Activated B cell treated with CpG ODN at 0.5 μM for 24 hours (primary cell): ENCODE measurements at regions not wholly inside any gene's neighbourhood (a gene's known extent, or its start where the extent isn't known, plus 50 kb on each side); places are given as distances from the start of the nearest gene placed in this dataset.
"Not testable (repeated sequence)": the region's sequence is repeated elsewhere in the genome, so short reads cannot be mapped to it uniquely, and the experiment has no call there.

ENCODE experiments used
- ATAC-seq: fragments of 200-7000 bp; cut with Tn5 transposase; one replicate; pipeline ENCODE4 v1.10.0; 2021; ENCODE audit warnings: low read depth, mild to moderate bottlenecking, moderate library complexity
- CTCF ChIA-PET: fragments of 350-600 bp; sonication (Branson Sonifier 250); formaldehyde crosslinking; loops from one replicate; lab custom pipeline; 2021; ENCODE audit warnings: antibody characterized with exemption; lab: Charles Lee
- POLR2A ChIA-PET: fragments of 350-600 bp; sonication (Branson Sonifier 250); formaldehyde crosslinking; loops from one replicate; lab custom pipeline; 2021; ENCODE audit warnings: antibody characterized with exemption; lab: Charles Lee
- DNase-seq: peaks from one replicate; pipeline ENCODE4 v3.0.0; 2022
- H3K27ac Mint-ChIP-seq: one replicate; pipeline ENCODE4 v1.8.0; 2020; ENCODE audit warnings: mixed read lengths
- H3K27me3 Mint-ChIP-seq: one replicate; pipeline ENCODE4 v1.8.0; 2021; ENCODE audit warnings: mixed read lengths
- H3K36me3 Mint-ChIP-seq: one replicate; pipeline ENCODE4 v1.8.0; 2021; ENCODE audit warnings: low read depth, mixed read lengths
- H3K4me1 Mint-ChIP-seq: one replicate; pipeline ENCODE4 v1.8.0; 2021; ENCODE audit warnings: mixed read lengths
- H3K4me3 Mint-ChIP-seq: one replicate; pipeline ENCODE4 v1.8.0; 2020; ENCODE audit warnings: mild to moderate bottlenecking, mixed read lengths
- H3K9me3 Mint-ChIP-seq: one replicate; pipeline ENCODE4 v1.8.0; 2020; ENCODE audit warnings: mixed read lengths
- intact Hi-C: fragments of 100-400 bp; cut with micrococcal nuclease; formaldehyde crosslinking; loops from one replicate; pipeline ENCODE4 v1.15.1; 2024

GRCh38 chr21:7743940-7744339, 2777.4 kb upstream of the TPTE start:
- H3K4me1 Mint-ChIP-seq, H3K4me3 Mint-ChIP-seq, DNase-seq, H3K36me3 Mint-ChIP-seq, CTCF ChIA-PET, H3K27ac Mint-ChIP-seq, H3K27me3 Mint-ChIP-seq, H3K9me3 Mint-ChIP-seq, ATAC-seq, intact Hi-C loops, POLR2A ChIA-PET: not testable (repeated sequence)

GRCh38 chr21:7744406-7745099, 2776.8 kb upstream of the TPTE start:
- CTCF ChIA-PET, H3K36me3 Mint-ChIP-seq, H3K9me3 Mint-ChIP-seq, DNase-seq, intact Hi-C loops, H3K27me3 Mint-ChIP-seq, H3K4me3 Mint-ChIP-seq, POLR2A ChIA-PET, H3K4me1 Mint-ChIP-seq, H3K27ac Mint-ChIP-seq: not testable (repeated sequence)
- ATAC-seq: peak; percentile 97

GRCh38 chr21:7745100-7745450, 2776.3 kb upstream of the TPTE start:
- H3K9me3 Mint-ChIP-seq, DNase-seq, H3K4me3 Mint-ChIP-seq, H3K36me3 Mint-ChIP-seq, H3K27ac Mint-ChIP-seq, H3K27me3 Mint-ChIP-seq, H3K4me1 Mint-ChIP-seq, POLR2A ChIA-PET, intact Hi-C loops, CTCF ChIA-PET: not testable (repeated sequence)
- ATAC-seq: peak; percentile 78

GRCh38 chr21:7747964-7748363, 2773.4 kb upstream of the TPTE start:
- H3K36me3 Mint-ChIP-seq, ATAC-seq, H3K4me1 Mint-ChIP-seq, H3K4me3 Mint-ChIP-seq, intact Hi-C loops, H3K27me3 Mint-ChIP-seq, DNase-seq, CTCF ChIA-PET, H3K27ac Mint-ChIP-seq, POLR2A ChIA-PET, H3K9me3 Mint-ChIP-seq: not testable (repeated sequence)

GRCh38 chr21:7752611-7753010, 2768.8 kb upstream of the TPTE start:
- DNase-seq, H3K27ac Mint-ChIP-seq, ATAC-seq, CTCF ChIA-PET, H3K36me3 Mint-ChIP-seq, H3K27me3 Mint-ChIP-seq, H3K4me1 Mint-ChIP-seq, H3K4me3 Mint-ChIP-seq, H3K9me3 Mint-ChIP-seq, intact Hi-C loops, POLR2A ChIA-PET: not testable (repeated sequence)

GRCh38 chr21:7753380-7753877, 2768.0 kb upstream of the TPTE start:
- peak; percentile 10 for DNase-seq
- H3K4me3 Mint-ChIP-seq, H3K27me3 Mint-ChIP-seq, H3K4me1 Mint-ChIP-seq, H3K27ac Mint-ChIP-seq, H3K36me3 Mint-ChIP-seq, intact Hi-C loops, H3K9me3 Mint-ChIP-seq, CTCF ChIA-PET, POLR2A ChIA-PET: not testable (repeated sequence)
- ATAC-seq: peak; percentile 83

- CTCF ChIA-PET, H3K27me3 Mint-ChIP-seq, H3K27ac Mint-ChIP-seq, H3K9me3 Mint-ChIP-seq, H3K36me3 Mint-ChIP-seq, ATAC-seq, intact Hi-C loops, H3K4me1 Mint-ChIP-seq, H3K4me3 Mint-ChIP-seq, DNase-seq, POLR2A ChIA-PET: not testable (repeated sequence)
These were observed 2751.4 kb upstream of the TPTE start for GRCh38 chr21:7769985-7770384.

GRCh38 chr21:7774219-7774618, 2747.2 kb upstream of the TPTE start:
- H3K4me1 Mint-ChIP-seq, H3K9me3 Mint-ChIP-seq, CTCF ChIA-PET: not testable (repeated sequence)

GRCh38 chr21:7775327-7775984, 2745.9 kb upstream of the TPTE start:
- H3K27me3 Mint-ChIP-seq, H3K9me3 Mint-ChIP-seq, ATAC-seq, POLR2A ChIA-PET, CTCF ChIA-PET, H3K4me1 Mint-ChIP-seq, H3K36me3 Mint-ChIP-seq, intact Hi-C loops, DNase-seq, H3K4me3 Mint-ChIP-seq: not testable (repeated sequence)
- peak overlapping the region; percentile 56 for H3K27ac Mint-ChIP-seq

More at GRCh38 chr21:7774219-7774618, 2747.2 kb upstream of the TPTE start:
- H3K36me3 Mint-ChIP-seq, H3K27ac Mint-ChIP-seq, intact Hi-C loops, POLR2A ChIA-PET, DNase-seq, H3K27me3 Mint-ChIP-seq, H3K4me3 Mint-ChIP-seq, ATAC-seq: not testable (repeated sequence)

GRCh38 chr21:7776035-7776434, 2745.3 kb upstream of the TPTE start:
- POLR2A ChIA-PET, H3K4me1 Mint-ChIP-seq, H3K27me3 Mint-ChIP-seq, H3K36me3 Mint-ChIP-seq, intact Hi-C loops, CTCF ChIA-PET, H3K4me3 Mint-ChIP-seq, DNase-seq, H3K9me3 Mint-ChIP-seq, ATAC-seq: not testable (repeated sequence)
- peak overlapping the region; percentile 56 for H3K27ac Mint-ChIP-seq

GRCh38 chr21:7776622-7777021, 2744.8 kb upstream of the TPTE start:
- POLR2A ChIA-PET, intact Hi-C loops, ATAC-seq, DNase-seq, H3K4me3 Mint-ChIP-seq, H3K9me3 Mint-ChIP-seq, H3K27ac Mint-ChIP-seq, CTCF ChIA-PET, H3K4me1 Mint-ChIP-seq, H3K27me3 Mint-ChIP-seq, H3K36me3 Mint-ChIP-seq: not testable (repeated sequence)

- intact Hi-C loops, DNase-seq, H3K36me3 Mint-ChIP-seq, H3K27ac Mint-ChIP-seq, H3K4me1 Mint-ChIP-seq, POLR2A ChIA-PET, CTCF ChIA-PET, H3K9me3 Mint-ChIP-seq, H3K27me3 Mint-ChIP-seq, H3K4me3 Mint-ChIP-seq: not testable (repeated sequence)
- peak; percentile 47 for ATAC-seq
These were observed 2744.1 kb upstream of the TPTE start for GRCh38 chr21:7777289-7777688.
